WI38 (cell line): ENCODE measurements at regions not wholly inside any gene's neighbourhood (a gene's known extent, or its start where the extent isn't known, plus 50 kb on each side); places are given as distances from the start of the nearest gene placed in this dataset.

Source experiments
- H3K4me3 ChIP-seq: 2 replicates; pipeline ENCODE4 v1.5.1; 2011; ENCODE audit warnings: low read depth, mild to moderate bottlenecking, control low read depth, low read length
- CTCF ChIP-seq: IDR thresholded peaks from 2 replicates; pipeline ENCODE4 v1.5.1; 2012; ENCODE audit warnings: low read depth, mild to moderate bottlenecking, control low read depth, low read length

DNA sequence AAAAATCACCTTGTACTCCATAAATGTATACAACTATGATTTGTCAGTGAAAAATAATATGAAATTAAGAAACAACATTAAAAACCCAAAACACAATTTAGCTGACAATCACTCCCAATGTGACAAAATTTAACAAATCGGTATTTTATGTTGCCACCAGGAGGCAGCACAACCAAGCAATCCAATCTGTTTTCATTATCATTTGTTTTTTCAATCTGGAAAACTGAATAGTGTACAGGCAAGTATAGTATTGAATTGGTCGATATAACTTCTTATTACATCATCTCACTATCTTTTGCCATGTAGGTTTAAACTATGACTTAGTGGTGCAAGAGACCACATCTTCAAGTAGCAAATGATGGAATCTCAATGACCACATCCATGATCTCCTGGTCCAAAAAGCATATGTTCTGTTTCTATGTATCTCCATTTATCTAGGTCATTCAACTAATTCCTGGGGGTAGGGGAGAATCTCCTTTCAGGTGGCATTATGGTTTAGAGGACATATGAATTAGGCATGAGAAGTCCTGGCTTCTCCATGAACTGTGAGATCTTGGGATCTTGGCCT is 112.9 kb upstream of the AGA start:
- no peak overlapping the region for H3K4me3 ChIP-seq
- TF ChIP-seq CTCF: peak; percentile 38; the same call in 1 of the 2 replicates

DNA sequence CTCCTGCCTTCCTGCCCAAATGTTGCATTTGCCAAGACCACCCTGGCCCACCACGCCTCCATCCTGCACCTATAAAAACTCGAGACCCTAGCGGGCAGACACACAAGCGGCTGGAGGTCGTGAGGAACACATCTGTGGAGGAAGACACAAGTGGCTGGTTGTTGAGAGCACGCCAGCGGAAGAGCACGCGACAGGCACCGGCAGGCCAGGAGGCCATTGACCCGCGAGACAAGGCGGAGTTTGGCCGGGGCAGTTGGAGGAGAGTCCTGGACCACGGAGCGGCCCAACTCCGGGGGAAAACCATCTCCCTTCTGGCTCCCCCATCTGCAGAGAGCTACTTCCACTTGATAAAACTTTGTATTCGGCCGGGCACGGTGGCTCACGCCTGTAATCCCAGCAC is 115.2 kb upstream of the AGA start:
- no peak overlapping the region for H3K4me3 ChIP-seq
- TF ChIP-seq CTCF: no peak

DNA sequence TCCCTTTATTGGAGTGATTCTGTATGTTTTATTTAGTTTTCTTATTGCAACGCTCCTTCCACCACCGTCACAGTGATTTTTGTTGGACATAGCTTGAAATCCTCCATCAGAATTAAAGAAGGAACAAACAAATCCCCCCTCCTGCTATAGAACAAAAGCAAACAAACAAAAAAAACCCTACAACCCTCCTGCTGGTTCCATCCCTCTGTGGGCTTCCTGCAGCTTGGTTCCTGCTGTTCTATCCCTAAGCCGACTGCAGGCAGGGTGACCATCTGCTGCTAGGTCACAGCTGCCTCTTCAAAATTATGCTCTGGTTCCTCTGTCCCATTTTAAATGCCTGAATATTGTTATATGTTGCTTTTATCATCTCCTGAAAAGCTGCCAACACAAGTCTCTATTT is 116.8 kb upstream of the AGA start:
- no peak overlapping the region for H3K4me3 ChIP-seq
- TF ChIP-seq CTCF: no peak

DNA sequence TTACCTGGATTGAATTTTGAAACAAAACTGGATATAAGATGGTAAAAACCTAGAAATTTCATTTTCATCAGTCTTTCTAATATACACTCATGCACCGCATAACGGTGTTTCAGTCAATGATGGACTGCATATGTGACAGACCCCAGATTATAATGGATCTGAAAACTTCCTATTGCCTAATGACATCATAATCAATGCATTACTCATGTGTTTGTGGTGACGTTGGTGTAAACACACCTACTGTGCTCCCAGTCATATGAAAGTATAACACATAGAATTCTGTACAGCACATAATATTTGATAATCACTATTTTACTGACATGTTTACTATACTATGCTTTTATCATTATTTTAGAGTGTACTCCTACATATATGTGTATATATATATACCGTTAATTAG is 119.9 kb upstream of the AGA start:
- H3K4me3 ChIP-seq: no peak overlapping the region
- no peak for TF ChIP-seq CTCF

GRCh38 chr4:177562859-177563258 is 120.6 kb upstream of the AGA start:
- TF ChIP-seq CTCF: no peak
- no peak overlapping the region for H3K4me3 ChIP-seq

DNA sequence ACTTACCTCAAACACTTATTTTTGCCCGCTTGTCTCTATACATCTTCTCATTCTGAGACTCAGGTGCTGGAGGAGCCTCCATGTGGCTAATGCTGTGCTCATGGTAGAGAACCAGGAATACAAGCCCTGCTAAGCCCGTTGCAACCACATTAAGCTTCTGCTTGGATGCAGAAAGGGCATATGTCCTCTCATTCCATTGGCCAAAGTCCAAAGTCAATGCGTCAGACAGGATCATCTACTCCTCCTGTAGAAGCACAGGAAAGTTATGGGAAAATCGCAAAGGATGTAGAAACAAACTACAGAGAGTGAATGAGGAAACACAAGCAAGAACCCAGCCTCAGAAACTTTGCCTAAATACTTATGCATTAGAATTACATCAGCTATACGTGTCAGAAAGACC is 124.5 kb upstream of the AGA start:
- TF ChIP-seq CTCF: no peak
- H3K4me3 ChIP-seq: no peak overlapping the region

GRCh38 chr4:177568931-177569330 is 126.7 kb upstream of the AGA start:
- no peak overlapping the region for H3K4me3 ChIP-seq
- no peak for TF ChIP-seq CTCF
